Choroid plexus epithelial cell (primary cell): ENCODE measurements at regions not wholly inside any gene's neighbourhood (a gene's known extent, or its start where the extent isn't known, plus 50 kb on each side); places are given as distances from the start of the nearest gene placed in this dataset.

Source experiments
- DNase-seq: peaks from one replicate; pipeline ENCODE4 v3.0.0-alpha.2; 2010; ENCODE audit warnings: low read depth
- H3K4me3 ChIP-seq: 2 replicates; pipeline ENCODE4 v1.5.1; 2011; ENCODE audit warnings: low read depth, mild to moderate bottlenecking, control low read depth, low read length, moderate library complexity
- TF ChIP-seq, protein P1 (sequence below): conservative IDR thresholded peaks from 2 replicates; pipeline ENCODE4 v1.5.1; 2011; ENCODE audit warnings: low read depth, mild to moderate bottlenecking, control low read depth, inconsistent platforms, low read length, moderate library complexity

DNA sequence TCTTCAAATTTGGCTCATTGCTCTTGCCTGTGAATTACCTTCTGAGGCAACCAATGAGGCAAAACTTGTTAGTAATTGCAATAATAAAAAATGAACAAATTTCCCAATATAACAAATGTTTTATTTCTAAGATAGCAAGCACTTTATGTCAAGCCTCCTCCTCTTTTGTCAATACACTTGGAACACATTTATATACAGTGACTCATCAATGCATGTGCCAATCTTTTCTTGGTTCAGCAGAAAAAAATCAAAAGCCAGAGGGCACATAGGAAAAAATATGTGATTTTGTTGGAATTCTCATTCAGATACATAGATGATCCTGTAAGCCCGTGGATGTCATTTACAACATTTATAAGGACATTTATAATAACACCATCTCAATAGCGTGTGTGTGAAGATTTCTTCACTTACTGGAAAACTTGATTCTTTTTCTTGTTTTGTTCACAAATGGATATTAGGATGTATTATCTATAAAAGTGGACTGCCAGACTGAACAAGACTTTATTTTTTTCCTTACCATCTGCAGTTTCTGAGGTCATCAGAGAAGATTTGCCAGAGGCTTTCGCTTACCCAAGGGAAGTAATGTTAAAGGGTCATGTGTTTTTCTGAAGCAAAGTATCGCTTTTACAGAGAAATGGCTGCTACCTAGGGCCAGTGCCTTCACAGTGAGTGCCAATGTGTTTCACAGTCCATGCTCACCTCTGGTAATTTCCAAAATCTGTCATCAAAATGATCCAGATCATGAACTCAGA is 645.7 kb upstream of the PTBP2 start:
- DNase-seq, result no peak
- TF ChIP-seq, protein P1, sequence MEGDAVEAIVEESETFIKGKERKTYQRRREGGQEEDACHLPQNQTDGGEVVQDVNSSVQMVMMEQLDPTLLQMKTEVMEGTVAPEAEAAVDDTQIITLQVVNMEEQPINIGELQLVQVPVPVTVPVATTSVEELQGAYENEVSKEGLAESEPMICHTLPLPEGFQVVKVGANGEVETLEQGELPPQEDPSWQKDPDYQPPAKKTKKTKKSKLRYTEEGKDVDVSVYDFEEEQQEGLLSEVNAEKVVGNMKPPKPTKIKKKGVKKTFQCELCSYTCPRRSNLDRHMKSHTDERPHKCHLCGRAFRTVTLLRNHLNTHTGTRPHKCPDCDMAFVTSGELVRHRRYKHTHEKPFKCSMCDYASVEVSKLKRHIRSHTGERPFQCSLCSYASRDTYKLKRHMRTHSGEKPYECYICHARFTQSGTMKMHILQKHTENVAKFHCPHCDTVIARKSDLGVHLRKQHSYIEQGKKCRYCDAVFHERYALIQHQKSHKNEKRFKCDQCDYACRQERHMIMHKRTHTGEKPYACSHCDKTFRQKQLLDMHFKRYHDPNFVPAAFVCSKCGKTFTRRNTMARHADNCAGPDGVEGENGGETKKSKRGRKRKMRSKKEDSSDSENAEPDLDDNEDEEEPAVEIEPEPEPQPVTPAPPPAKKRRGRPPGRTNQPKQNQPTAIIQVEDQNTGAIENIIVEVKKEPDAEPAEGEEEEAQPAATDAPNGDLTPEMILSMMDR, result no peak
- no peak overlapping the region for H3K4me3 ChIP-seq

DNA sequence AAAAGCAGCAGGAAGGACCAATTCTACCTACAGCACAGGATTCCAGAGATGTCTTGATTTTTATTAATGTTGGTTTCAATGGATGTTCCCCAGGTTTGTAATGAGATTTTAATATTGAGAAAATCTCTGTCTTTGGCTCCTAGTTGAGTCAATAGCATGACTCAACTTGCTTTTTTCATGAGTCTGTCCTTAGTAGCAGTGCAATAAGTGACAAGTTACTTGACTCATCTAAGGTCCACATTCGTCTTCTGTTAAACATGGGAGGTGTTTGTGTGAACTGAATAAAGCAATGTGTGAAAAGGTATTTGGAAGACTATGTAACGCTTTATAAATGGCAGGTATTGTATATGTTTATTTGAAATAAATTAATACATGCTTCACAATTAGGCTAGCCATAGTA is 645.0 kb upstream of the PTBP2 start:
- H3K4me3 ChIP-seq, result no peak overlapping the region
- DNase-seq, result no peak
- TF ChIP-seq, protein P1, result no peak

DNA sequence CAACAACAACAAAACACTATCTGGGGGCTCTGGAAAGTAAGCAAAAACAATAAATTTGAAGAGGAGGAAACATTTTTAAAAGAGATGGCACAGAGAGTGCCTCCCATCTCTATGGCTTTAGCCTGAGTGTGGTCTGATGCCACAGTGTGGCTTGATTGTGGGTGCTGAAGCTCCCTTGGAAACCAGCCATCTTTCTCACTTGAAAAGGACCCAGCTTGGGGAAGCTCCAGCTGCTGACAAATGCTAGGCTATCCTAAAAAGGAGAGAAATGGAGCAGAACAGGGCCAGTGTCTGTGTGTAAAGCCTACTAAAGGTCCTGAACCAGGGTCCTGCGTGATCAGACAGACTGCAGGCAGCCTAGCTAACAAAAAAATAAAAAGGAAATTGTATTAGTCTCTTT is 642.0 kb upstream of the PTBP2 start:
- no peak overlapping the region for H3K4me3 ChIP-seq
- TF ChIP-seq, protein P1, result no peak
- DNase-seq, result no peak

DNA sequence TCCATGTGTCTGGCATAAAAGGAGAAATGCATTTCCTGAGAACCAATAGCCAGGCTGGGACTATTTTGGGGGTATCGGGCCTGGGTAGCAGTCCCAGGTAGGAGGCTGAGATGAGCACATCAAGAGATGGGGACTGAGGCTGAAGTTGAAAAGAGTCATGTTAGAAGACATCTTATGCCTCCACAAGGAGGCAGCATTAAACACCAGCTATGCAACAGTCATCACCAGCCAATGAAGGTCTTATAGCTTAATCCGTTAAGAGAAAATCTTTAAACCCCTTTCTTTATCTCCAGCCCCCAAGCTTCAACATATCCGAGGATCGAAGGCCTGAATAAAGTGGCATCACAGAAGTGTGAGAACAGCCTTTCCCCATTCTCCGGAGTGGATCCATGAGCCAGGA is 640.7 kb upstream of the PTBP2 start:
- TF ChIP-seq, protein P1, result peak; percentile 44
- H3K4me3 ChIP-seq, result no peak overlapping the region
- DNase-seq, result peak; percentile 43

DNA sequence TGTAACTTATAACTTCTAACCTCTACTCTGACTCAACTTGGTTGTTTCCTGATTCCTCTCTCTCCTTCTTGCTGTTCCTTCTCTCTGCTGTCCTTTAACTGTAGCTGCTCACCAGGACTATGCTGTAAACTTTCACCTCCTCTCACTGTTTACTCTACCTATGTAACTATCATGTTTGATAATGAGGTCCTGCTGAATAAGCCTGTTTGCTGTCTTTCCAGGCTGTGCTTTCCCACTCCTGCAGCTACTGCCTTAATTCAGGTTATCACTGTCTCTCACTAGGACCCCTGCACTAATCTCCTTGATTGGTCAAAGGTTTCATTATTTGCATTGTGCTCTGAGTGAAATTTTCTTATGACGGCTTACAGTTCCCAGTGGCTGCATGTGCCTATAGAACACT is 633.9 kb upstream of the PTBP2 start:
- no peak overlapping the region for H3K4me3 ChIP-seq
- DNase-seq, result no peak
- TF ChIP-seq, protein P1, result no peak

DNA sequence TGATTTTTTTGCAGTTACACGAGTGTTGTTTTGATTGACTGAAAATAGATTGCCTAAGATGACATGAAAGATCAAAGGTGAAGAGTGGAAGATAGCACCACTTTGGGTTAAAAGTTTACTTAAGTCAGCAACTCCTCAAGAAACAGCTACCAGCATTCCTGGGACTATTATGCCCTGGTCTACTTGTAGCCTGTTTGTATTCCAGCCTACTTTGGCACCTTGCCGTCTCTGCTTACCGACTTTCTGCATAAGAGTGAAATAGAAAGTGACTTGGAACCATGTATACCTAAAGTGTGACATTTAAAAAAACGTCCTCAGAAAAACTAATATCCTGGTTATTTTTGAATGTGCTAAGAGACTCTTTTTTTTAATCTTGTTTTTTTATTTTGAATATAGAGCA is 631.5 kb upstream of the PTBP2 start:
- DNase-seq, result no peak
- no peak overlapping the region for H3K4me3 ChIP-seq
- TF ChIP-seq, protein P1, result no peak
